Ureter (tissue), 1 donor: ENCODE measurements at regions not wholly inside any gene's neighbourhood (a gene's known extent, or its start where the extent isn't known, plus 50 kb on each side); places are given as distances from the start of the nearest gene placed in this dataset.
"Not testable (repeated sequence)": the region's sequence is repeated elsewhere in the genome, so short reads cannot be mapped to it uniquely, and the experiment has no call there.

ENCODE experiments used
- DNase-seq: peaks from one replicate; pipeline ENCODE4 v3.0.0-alpha.2; 2020; ENCODE audit warnings: low spot score
- donor health status: DM: yes; HTN: yes; CAD: no.

GRCh38 chr20:41784209-41784958, 166.2 kb upstream of the CHD6 start:
- no peak for DNase-seq

GRCh38 chr20:41783423-41784208, 165.4 kb upstream of the CHD6 start:
- DNase-seq = no peak

GRCh38 chr20:41782730-41783406, 164.7 kb upstream of the CHD6 start:
- DNase-seq = no peak

GRCh38 chr20:41782255-41782654, 164.1 kb upstream of the CHD6 start:
- no peak for DNase-seq

- DNase-seq = no peak
Measured at GRCh38 chr20:41776421-41776820, 158.2 kb upstream of the CHD6 start.

GRCh38 chr20:41774291-41774690, 156.1 kb upstream of the CHD6 start:
- no peak for DNase-seq

- DNase-seq = no peak
Measured at GRCh38 chr20:41770965-41771364, 152.8 kb upstream of the CHD6 start.

- DNase-seq = no peak
Measured at GRCh38 chr20:41770427-41770826, 152.2 kb upstream of the CHD6 start.

- no peak for DNase-seq
Measured at GRCh38 chr20:41769592-41770018, 151.4 kb upstream of the CHD6 start.

GRCh38 chr20:41750137-41750536, 132.0 kb upstream of the CHD6 start:
- no peak for DNase-seq

GRCh38 chr20:41748756-41749582, 130.8 kb upstream of the CHD6 start:
- no peak for DNase-seq

- no peak for DNase-seq
Measured at GRCh38 chr20:41748051-41748450, 129.9 kb upstream of the CHD6 start.

GRCh38 chr20:41747226-41747625, 129.0 kb upstream of the CHD6 start:
- DNase-seq = no peak

- DNase-seq = no peak
Measured at GRCh38 chr20:41746635-41747034, 128.5 kb upstream of the CHD6 start.

- peak; percentile 53 for DNase-seq
Measured at GRCh38 chr20:41738604-41739206, 120.5 kb upstream of the CHD6 start.

- no peak for DNase-seq
Measured at GRCh38 chr20:41735949-41736348, 117.8 kb upstream of the CHD6 start.

- peak; percentile 47 for DNase-seq
Measured at GRCh38 chr20:41734506-41734945, 116.3 kb upstream of the CHD6 start.

GRCh38 chr20:41733151-41733550, 115.0 kb upstream of the CHD6 start:
- DNase-seq = no peak

- DNase-seq = not testable (repeated sequence)
Measured at GRCh38 chr20:41731198-41731597, 113.0 kb upstream of the CHD6 start.

GRCh38 chr20:41727681-41728080, 109.5 kb upstream of the CHD6 start:
- not testable (repeated sequence) for DNase-seq

GRCh38 chr20:41726727-41727126, 108.5 kb upstream of the CHD6 start:
- DNase-seq = no peak
